Effector memory CD4-positive, alpha-beta T cell (primary cell): ENCODE measurements at regions not wholly inside any gene's neighbourhood (a gene's known extent, or its start where the extent isn't known, plus 50 kb on each side); places are given as distances from the start of the nearest gene placed in this dataset.
"Not testable (repeated sequence)": the region's sequence is repeated elsewhere in the genome, so short reads cannot be mapped to it uniquely, and the experiment has no call there.

Source experiments
- DNase-seq, 3 donors: peaks; one replicate each; pipeline ENCODE4 v3.0.0-alpha.2; 2020
- H3K27ac ChIP-seq: 2 replicates; pipeline ENCODE4 v1.7.0; 2013; ENCODE audit warnings: mild to moderate bottlenecking, low read length, moderate library complexity; ENCODE audit not compliant: insufficient read depth, poor library complexity, severe bottlenecking
- H3K27me3 ChIP-seq: replicated peaks from 2 replicates; pipeline ENCODE4 v1.7.0; 2013; ENCODE audit warnings: mild to moderate bottlenecking, low read length; ENCODE audit not compliant: insufficient read depth, control insufficient read depth, poor library complexity, severe bottlenecking
- H3K36me3 ChIP-seq: 2 replicates; pipeline ENCODE4 v1.7.0; 2013; ENCODE audit warnings: mild to moderate bottlenecking, low read length, moderate library complexity; ENCODE audit not compliant: control insufficient read depth, insufficient read depth
- H3K4me1 ChIP-seq: 2 replicates; pipeline ENCODE4 v1.7.0; 2013; ENCODE audit warnings: low read length, mild to moderate bottlenecking; ENCODE audit not compliant: control insufficient read depth, insufficient read depth, poor library complexity, severe bottlenecking
- H3K4me3 ChIP-seq: 2 replicates; pipeline ENCODE4 v1.7.0; 2013; ENCODE audit warnings: low read length, low read depth, mild to moderate bottlenecking; ENCODE audit not compliant: insufficient read depth, poor library complexity, severe bottlenecking
- H3K9me3 ChIP-seq: 2 replicates; pipeline ENCODE4 v1.7.0; 2013; ENCODE audit warnings: mild to moderate bottlenecking, low read length, moderate library complexity; ENCODE audit not compliant: control insufficient read depth

- H3K36me3 ChIP-seq, H3K4me3 ChIP-seq, H3K27ac ChIP-seq, H3K9me3 ChIP-seq, DNase-seq, H3K4me1 ChIP-seq, H3K27me3 ChIP-seq: not testable (repeated sequence)
Measured at GRCh38 chr7:150020210-150020609, 146.4 kb downstream of the ATP6V0E2 start.

GRCh38 chr7:150024550-150025490 is 151.1 kb downstream of the ATP6V0E2 start:
- not testable (repeated sequence) for H3K4me1 ChIP-seq, DNase-seq, H3K27me3 ChIP-seq, H3K9me3 ChIP-seq, H3K4me3 ChIP-seq, H3K36me3 ChIP-seq, H3K27ac ChIP-seq

DNA sequence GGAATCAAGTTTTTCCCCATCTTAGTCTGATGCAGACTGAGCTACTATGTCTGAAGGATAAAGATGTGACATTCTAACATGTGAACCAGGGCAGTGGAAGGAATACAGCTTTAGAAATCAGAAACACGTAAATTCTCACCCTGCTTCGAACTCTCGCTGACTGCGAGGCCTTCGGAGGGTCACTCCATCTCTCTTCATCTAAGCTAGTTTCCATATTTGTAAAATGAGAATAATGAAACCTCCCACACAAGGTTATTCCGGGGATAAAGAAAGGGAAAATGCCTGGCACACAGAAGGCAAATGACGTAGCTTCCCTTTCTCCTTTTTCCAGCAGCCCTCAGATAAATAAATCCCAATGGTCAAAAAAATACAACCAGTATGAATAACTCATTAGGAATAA is 152.0 kb downstream of the ATP6V0E2 start:
- not testable (repeated sequence) for H3K36me3 ChIP-seq, H3K4me1 ChIP-seq, DNase-seq, H3K4me3 ChIP-seq, H3K27ac ChIP-seq, H3K9me3 ChIP-seq, H3K27me3 ChIP-seq

- H3K36me3 ChIP-seq, H3K9me3 ChIP-seq, H3K27me3 ChIP-seq, DNase-seq, H3K4me3 ChIP-seq, H3K27ac ChIP-seq, H3K4me1 ChIP-seq: not testable (repeated sequence)
Measured at GRCh38 chr7:150028344-150029012, 154.7 kb downstream of the ATP6V0E2 start.

DNA sequence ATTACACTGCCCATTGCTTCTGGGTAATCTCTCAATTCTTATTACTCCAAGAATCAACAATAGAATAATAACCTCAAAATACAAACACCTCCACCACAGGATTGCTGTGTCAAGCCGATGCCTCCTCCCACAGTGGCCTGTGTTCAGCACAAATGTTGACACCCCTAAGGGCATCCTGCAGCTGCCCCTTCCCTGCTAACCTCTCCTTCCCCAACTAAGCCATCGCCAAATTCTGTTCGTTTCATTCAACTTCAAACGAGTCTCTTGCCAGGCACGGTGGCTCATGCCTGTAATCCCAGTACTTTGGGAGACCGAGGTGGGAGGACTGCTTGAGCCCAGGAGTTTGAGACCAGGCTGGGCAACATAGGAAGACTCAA is 155.2 kb downstream of the ATP6V0E2 start:
- H3K27me3 ChIP-seq, H3K4me1 ChIP-seq, H3K9me3 ChIP-seq, DNase-seq, H3K36me3 ChIP-seq, H3K27ac ChIP-seq, H3K4me3 ChIP-seq: not testable (repeated sequence)

- DNase-seq, H3K27me3 ChIP-seq, H3K36me3 ChIP-seq, H3K4me1 ChIP-seq, H3K4me3 ChIP-seq, H3K27ac ChIP-seq, H3K9me3 ChIP-seq: not testable (repeated sequence)
Measured at GRCh38 chr7:150031733-150032132, 158.0 kb downstream of the ATP6V0E2 start.

DNA sequence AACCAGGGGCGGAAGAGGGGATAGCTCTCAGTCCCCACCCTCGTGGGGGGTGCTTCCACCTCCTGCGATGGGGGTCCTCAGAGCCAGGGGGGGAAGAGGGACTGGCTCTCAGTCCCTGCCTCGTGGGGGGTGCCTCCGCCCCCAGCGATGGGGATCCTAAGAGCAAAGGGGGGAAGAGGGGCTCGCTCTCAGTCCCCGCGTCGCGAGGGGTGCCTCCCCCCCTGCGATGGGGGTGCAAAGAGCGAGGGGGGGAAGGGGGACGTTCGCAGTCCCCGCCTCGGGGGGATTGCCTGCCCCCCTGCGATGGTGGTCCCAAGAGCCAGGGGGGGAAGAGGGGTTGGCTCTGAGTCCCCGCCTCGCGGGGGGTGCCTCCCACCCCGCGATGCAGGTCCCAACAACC is 159.9 kb downstream of the ATP6V0E2 start:
- not testable (repeated sequence) for H3K9me3 ChIP-seq, H3K27ac ChIP-seq, H3K36me3 ChIP-seq, H3K27me3 ChIP-seq, H3K4me1 ChIP-seq, DNase-seq, H3K4me3 ChIP-seq

GRCh38 chr7:150035769-150036168 is 162.0 kb downstream of the ATP6V0E2 start:
- not testable (repeated sequence) for H3K4me3 ChIP-seq, H3K27me3 ChIP-seq, H3K4me1 ChIP-seq, H3K36me3 ChIP-seq, H3K27ac ChIP-seq, H3K9me3 ChIP-seq, DNase-seq

GRCh38 chr7:150039061-150039460 is 165.3 kb downstream of the ATP6V0E2 start:
- H3K27ac ChIP-seq, DNase-seq, H3K4me1 ChIP-seq: not testable (repeated sequence)

GRCh38 chr7:150042281-150042680 is 168.5 kb downstream of the ATP6V0E2 start:
- H3K9me3 ChIP-seq, H3K27ac ChIP-seq: not testable (repeated sequence)

More at GRCh38 chr7:150039061-150039460, 165.3 kb downstream of the ATP6V0E2 start:
- H3K36me3 ChIP-seq, H3K9me3 ChIP-seq, H3K27me3 ChIP-seq, H3K4me3 ChIP-seq: not testable (repeated sequence)

More at GRCh38 chr7:150042281-150042680, 168.5 kb downstream of the ATP6V0E2 start:
- DNase-seq, H3K4me1 ChIP-seq, H3K36me3 ChIP-seq, H3K27me3 ChIP-seq, H3K4me3 ChIP-seq: not testable (repeated sequence)
